ENCODE measurements at regions not wholly inside any gene's neighbourhood (a gene's known extent, or its start where the extent isn't known, plus 50 kb on each side); places are given as distances from the start of the nearest gene placed in this dataset.

DNA sequence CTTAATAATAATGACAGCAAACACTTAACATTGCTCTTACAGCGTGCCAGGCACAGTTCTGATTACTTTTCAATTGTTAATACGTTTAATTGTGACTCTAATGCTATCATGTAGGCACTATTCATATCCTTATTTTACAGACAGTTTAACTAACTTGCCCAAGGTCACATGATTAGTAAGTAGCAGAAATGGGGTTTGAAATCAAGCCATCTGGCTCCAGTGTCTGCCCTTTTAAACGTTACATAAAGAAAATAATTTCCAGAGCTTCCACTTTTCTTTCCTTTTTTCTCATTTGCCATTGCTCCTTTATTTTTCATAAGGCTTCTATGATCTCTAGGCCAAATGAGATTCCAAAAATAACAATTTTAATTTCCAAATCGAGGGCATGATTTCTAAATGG is 50.6 kb upstream of the IKZF2 start:
- Histone ChIP-seq H2BK15ac (ENCODE audit: low read length) (no peak overlapping the region), H3K4me2 (ENCODE audit: insufficient read depth, low read length, poor library complexity, severe bottlenecking) (no peak overlapping the region), H3K4me1 (ENCODE audit: control insufficient read depth in 2 of 2, insufficient read depth in 1 of 2, low read depth in 1 of 2, low read length in 2 of 2) (no peaks in the 10 kb centered on the region), H3K4me3 (ENCODE audit: low read length in 2 of 2) (no peak overlapping the region), H3K4ac (ENCODE audit: low read length) (no peak overlapping the region), H3K27me3 (ENCODE audit: control insufficient read depth in 3 of 3, insufficient read depth in 3 of 3, low read depth in 1 of 3, low read length in 3 of 3) (no peaks in the 10 kb centered on the region), H2BK12ac (ENCODE audit: low read length) (no peak overlapping the region), H4K91ac (ENCODE audit: low read depth, low read length, poor library complexity) (no peak overlapping the region), H3K36me3 (replicated peaks in 1 of 2; ENCODE audit: control insufficient read depth in 2 of 2, insufficient read depth in 2 of 2, low read length in 2 of 2) (no peaks in the 10 kb centered on the region), H3K9ac (ENCODE audit: low read depth, low read length, poor library complexity) (no peak overlapping the region), H2AFZ (ENCODE audit: low read length) (peak overlapping the region; percentile 18), H3K27ac (replicated peaks; ENCODE audit: low read length) (no peak overlapping the region), H4K8ac (ENCODE audit: low read depth, low read length) (no peak overlapping the region), H3K18ac (ENCODE audit: low read length) (no peak overlapping the region), H3K79me1 (ENCODE audit: low read depth, low read length) (no peaks in the 10 kb centered on the region), H2BK5ac (ENCODE audit: low read length) (no peak overlapping the region), H3K9me3 (replicated peaks in 1 of 2; ENCODE audit: control insufficient read depth in 2 of 2, insufficient read depth in 1 of 2, low read depth in 1 of 2, low read length in 2 of 2) (peaks cover 2 to 3% of the 10 kb centered on the region in 2 donors), H3K14ac (ENCODE audit: low read length) (no peak overlapping the region), H2AK5ac (ENCODE audit: low read depth, low read length) (no peak overlapping the region), H2BK120ac (ENCODE audit: low read depth, low read length) (no peak overlapping the region), H3K23ac (ENCODE audit: low read depth, low read length, poor library complexity) (no peak overlapping the region)
- WGBS, 2 donors (ENCODE audit: extremely low coverage in 2 of 2, insufficient read length in 2 of 2, insufficient replicate concordance in 1 of 2): no CpG with 5 or more reads among the region's 4 CpGs
- no peak for DNase-seq (ENCODE audit: low spot score)

DNA sequence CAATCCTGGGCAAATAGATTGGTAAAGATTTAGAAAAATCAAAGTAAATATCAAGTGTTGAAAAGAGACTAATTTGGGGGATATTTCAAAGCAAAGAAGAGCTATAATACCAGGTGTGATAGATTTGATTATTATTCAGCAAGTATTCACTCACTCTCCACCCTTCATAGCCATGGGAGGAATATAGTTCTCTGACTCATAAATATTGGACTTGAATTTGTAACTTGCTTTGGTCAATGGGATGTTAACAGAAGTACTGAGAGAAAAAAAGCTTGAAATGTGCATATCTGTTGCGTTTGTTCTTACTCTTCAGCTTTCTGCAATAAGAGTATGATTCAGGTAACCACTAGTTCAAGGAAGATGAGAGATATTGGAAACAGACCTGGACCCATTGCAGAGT is 54.5 kb upstream of the IKZF2 start:
- Histone ChIP-seq H3K4me3 (ENCODE audit: low read length in 2 of 2) (no peak overlapping the region), H3K27me3 (ENCODE audit: control insufficient read depth in 3 of 3, insufficient read depth in 3 of 3, low read depth in 1 of 3, low read length in 3 of 3) (no peaks in the 10 kb centered on the region), H2AK5ac (ENCODE audit: low read depth, low read length) (no peak overlapping the region), H3K14ac (ENCODE audit: low read length) (no peak overlapping the region), H3K27ac (replicated peaks; ENCODE audit: low read length) (no peak overlapping the region), H4K91ac (ENCODE audit: low read depth, low read length, poor library complexity) (no peak overlapping the region), H3K4me1 (ENCODE audit: control insufficient read depth in 2 of 2, insufficient read depth in 1 of 2, low read depth in 1 of 2, low read length in 2 of 2) (no peaks in the 10 kb centered on the region), H3K36me3 (replicated peaks in 1 of 2; ENCODE audit: control insufficient read depth in 2 of 2, insufficient read depth in 2 of 2, low read length in 2 of 2) (no peaks in the 10 kb centered on the region), H3K4me2 (ENCODE audit: insufficient read depth, low read length, poor library complexity, severe bottlenecking) (no peak overlapping the region), H2BK5ac (ENCODE audit: low read length) (no peak overlapping the region), H3K9me3 (replicated peaks in 1 of 2; ENCODE audit: control insufficient read depth in 2 of 2, insufficient read depth in 1 of 2, low read depth in 1 of 2, low read length in 2 of 2) (peaks cover 0 to under 1% of the 10 kb centered on the region in 2 donors), H2BK15ac (ENCODE audit: low read length) (no peak overlapping the region), H3K9ac (ENCODE audit: low read depth, low read length, poor library complexity) (no peak overlapping the region), H2BK120ac (ENCODE audit: low read depth, low read length) (no peak overlapping the region), H3K18ac (ENCODE audit: low read length) (no peak overlapping the region), H2AFZ (ENCODE audit: low read length) (no peak overlapping the region), H3K23ac (ENCODE audit: low read depth, low read length, poor library complexity) (no peak overlapping the region), H3K4ac (ENCODE audit: low read length) (no peak overlapping the region), H4K8ac (ENCODE audit: low read depth, low read length) (no peak overlapping the region), H3K79me1 (ENCODE audit: low read depth, low read length) (no peaks in the 10 kb centered on the region), H2BK12ac (ENCODE audit: low read length) (no peak overlapping the region)
- no peak for DNase-seq (ENCODE audit: low spot score)
- no CpG with 5 or more reads among the region's 1 CpG for WGBS, 2 donors (ENCODE audit: extremely low coverage in 2 of 2, insufficient read length in 2 of 2, insufficient replicate concordance in 1 of 2)

DNA sequence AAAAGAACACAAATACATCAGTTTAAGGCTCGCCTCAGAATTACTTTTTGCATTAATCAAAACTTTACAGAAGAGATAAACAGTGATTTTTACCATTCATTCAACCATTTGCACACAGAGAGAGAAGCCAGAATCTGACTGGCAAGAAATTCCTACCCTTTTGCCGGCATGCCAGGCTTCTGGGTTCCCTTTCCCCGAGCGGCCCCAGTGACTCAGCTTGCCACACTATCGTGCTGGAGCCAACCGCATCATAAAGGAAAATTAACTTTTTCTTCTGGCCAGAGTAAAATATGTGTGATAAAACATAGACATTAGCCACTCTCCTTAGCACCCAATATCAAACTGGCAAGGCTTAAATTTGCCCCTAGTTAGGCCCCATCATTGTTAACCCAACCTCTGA is 61.8 kb upstream of the IKZF2 start:
- Histone ChIP-seq H3K4me2 (ENCODE audit: insufficient read depth, low read length, poor library complexity, severe bottlenecking) (no peak overlapping the region), H3K4ac (ENCODE audit: low read length) (no peak overlapping the region), H3K9me3 (replicated peaks in 1 of 2; ENCODE audit: control insufficient read depth in 2 of 2, insufficient read depth in 1 of 2, low read depth in 1 of 2, low read length in 2 of 2) (no peaks in the 10 kb centered on the region), H3K27me3 (ENCODE audit: control insufficient read depth in 3 of 3, insufficient read depth in 3 of 3, low read depth in 1 of 3, low read length in 3 of 3) (no peaks in the 10 kb centered on the region), H2AFZ (ENCODE audit: low read length) (no peak overlapping the region), H4K8ac (ENCODE audit: low read depth, low read length) (no peak overlapping the region), H3K14ac (ENCODE audit: low read length) (no peak overlapping the region), H2BK120ac (ENCODE audit: low read depth, low read length) (no peak overlapping the region), H3K23ac (ENCODE audit: low read depth, low read length, poor library complexity) (no peak overlapping the region), H3K79me1 (ENCODE audit: low read depth, low read length) (no peaks in the 10 kb centered on the region), H3K36me3 (replicated peaks in 1 of 2; ENCODE audit: control insufficient read depth in 2 of 2, insufficient read depth in 2 of 2, low read length in 2 of 2) (no peaks in the 10 kb centered on the region), H3K4me1 (ENCODE audit: control insufficient read depth in 2 of 2, insufficient read depth in 1 of 2, low read depth in 1 of 2, low read length in 2 of 2) (no peaks in the 10 kb centered on the region), H2BK5ac (ENCODE audit: low read length) (no peak overlapping the region), H2AK5ac (ENCODE audit: low read depth, low read length) (no peak overlapping the region), H3K27ac (replicated peaks; ENCODE audit: low read length) (no peak overlapping the region), H2BK12ac (ENCODE audit: low read length) (no peak overlapping the region), H2BK15ac (ENCODE audit: low read length) (no peak overlapping the region), H3K18ac (ENCODE audit: low read length) (no peak overlapping the region), H3K4me3 (ENCODE audit: low read length in 2 of 2) (no peak overlapping the region), H4K91ac (ENCODE audit: low read depth, low read length, poor library complexity) (no peak overlapping the region), H3K9ac (ENCODE audit: low read depth, low read length, poor library complexity) (no peak overlapping the region)
- DNase-seq (ENCODE audit: low spot score): no peak
- no CpG with 5 or more reads among the region's 6 CpGs for WGBS, 2 donors (ENCODE audit: extremely low coverage in 2 of 2, insufficient read length in 2 of 2, insufficient replicate concordance in 1 of 2)

DNA sequence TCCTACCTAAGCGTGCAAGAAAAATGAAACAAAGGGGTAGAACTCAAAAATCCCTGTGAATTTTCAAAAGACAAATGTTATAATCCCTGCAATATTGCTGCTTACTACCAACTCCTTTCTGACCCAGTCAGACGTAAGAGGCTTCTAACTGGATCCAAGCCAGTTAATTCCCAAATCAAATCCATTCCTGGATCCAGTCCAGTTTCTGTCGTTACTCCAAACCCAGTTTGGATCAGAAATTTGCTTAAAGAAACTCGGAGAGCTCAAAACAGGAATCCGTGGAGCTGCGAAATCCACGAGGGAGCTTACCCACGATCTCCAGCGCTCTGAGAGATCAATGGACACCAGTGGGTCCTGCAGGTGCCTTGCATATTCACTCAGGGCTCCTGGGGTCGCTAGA is 62.8 kb upstream of the IKZF2 start:
- H2AFZ ChIP-seq (ENCODE audit: low read length): no peak overlapping the region
- H2BK15ac ChIP-seq (ENCODE audit: low read length): no peak overlapping the region
- no CpG with 5 or more reads among the region's 10 CpGs for WGBS, 2 donors (ENCODE audit: extremely low coverage in 2 of 2, insufficient read length in 2 of 2, insufficient replicate concordance in 1 of 2)
- H3K4me1 ChIP-seq (ENCODE audit: control insufficient read depth in 2 of 2, insufficient read depth in 1 of 2, low read depth in 1 of 2, low read length in 2 of 2): no peaks in the 10 kb centered on the region
- DNase-seq (ENCODE audit: low spot score): no peak
- H3K4me3 ChIP-seq (ENCODE audit: low read length in 2 of 2): no peak overlapping the region
- no peak overlapping the region for H2BK120ac ChIP-seq (ENCODE audit: low read depth, low read length)
- H4K91ac ChIP-seq (ENCODE audit: low read depth, low read length, poor library complexity): no peak overlapping the region
- H3K14ac ChIP-seq (ENCODE audit: low read length): no peak overlapping the region
- H2AK5ac ChIP-seq (ENCODE audit: low read depth, low read length): no peak overlapping the region
- H3K18ac ChIP-seq (ENCODE audit: low read length): no peak overlapping the region
- H3K23ac ChIP-seq (ENCODE audit: low read depth, low read length, poor library complexity): no peak overlapping the region
- no peaks in the 10 kb centered on the region for H3K27me3 ChIP-seq (ENCODE audit: control insufficient read depth in 3 of 3, insufficient read depth in 3 of 3, low read depth in 1 of 3, low read length in 3 of 3)
- H3K79me1 ChIP-seq (ENCODE audit: low read depth, low read length): no peaks in the 10 kb centered on the region
- H3K4ac ChIP-seq (ENCODE audit: low read length): no peak overlapping the region
- H3K9me3 ChIP-seq (replicated peaks in 1 of 2; ENCODE audit: control insufficient read depth in 2 of 2, insufficient read depth in 1 of 2, low read depth in 1 of 2, low read length in 2 of 2): no peaks in the 10 kb centered on the region
- no peak overlapping the region for H3K9ac ChIP-seq (ENCODE audit: low read depth, low read length, poor library complexity)
- no peak overlapping the region for H3K27ac ChIP-seq (replicated peaks; ENCODE audit: low read length)
- H2BK5ac ChIP-seq (ENCODE audit: low read length): no peak overlapping the region
- no peaks in the 10 kb centered on the region for H3K36me3 ChIP-seq (replicated peaks in 1 of 2; ENCODE audit: control insufficient read depth in 2 of 2, insufficient read depth in 2 of 2, low read length in 2 of 2)
- H3K4me2 ChIP-seq (ENCODE audit: insufficient read depth, low read length, poor library complexity, severe bottlenecking): no peak overlapping the region
- H2BK12ac ChIP-seq (ENCODE audit: low read length): no peak overlapping the region
- H4K8ac ChIP-seq (ENCODE audit: low read depth, low read length): no peak overlapping the region
